Fibroblast of skin of scalp (primary cell): ENCODE measurements at regions not wholly inside any gene's neighbourhood (a gene's known extent, or its start where the extent isn't known, plus 50 kb on each side); places are given as distances from the start of the nearest gene placed in this dataset.

ENCODE experiments used
- DNase-seq: peaks from one replicate; pipeline ENCODE4 v3.0.0-alpha.2; 2013

GRCh38 chr9:30943446-30944224 lies 1440.8 kb upstream of the ACO1 start:
- DNase-seq = no peak

- no peak for DNase-seq
Measured at GRCh38 chr9:30944225-30944569, 1440.2 kb upstream of the ACO1 start.

GRCh38 chr9:30944741-30945280 lies 1439.6 kb upstream of the ACO1 start:
- DNase-seq = no peak

GRCh38 chr9:30964332-30964731 lies 1420.1 kb upstream of the ACO1 start:
- DNase-seq = no peak

- DNase-seq = no peak
Measured at GRCh38 chr9:30967476-30967875, 1417.0 kb upstream of the ACO1 start.

- no peak for DNase-seq
Measured at GRCh38 chr9:30970186-30970585, 1414.3 kb upstream of the ACO1 start.

- no peak for DNase-seq
Measured at GRCh38 chr9:30970812-30971211, 1413.6 kb upstream of the ACO1 start.

GRCh38 chr9:30972654-30973053 lies 1411.8 kb upstream of the ACO1 start:
- DNase-seq = no peak

GRCh38 chr9:30977965-30978364 lies 1406.5 kb upstream of the ACO1 start:
- DNase-seq = no peak

GRCh38 chr9:30982301-30982700 lies 1402.1 kb upstream of the ACO1 start:
- DNase-seq = no peak

GRCh38 chr9:30995956-30996738 lies 1388.3 kb upstream of the ACO1 start:
- DNase-seq = no peak

- DNase-seq = no peak
Measured at GRCh38 chr9:30996761-30997160, 1387.7 kb upstream of the ACO1 start.

- DNase-seq = no peak
Measured at GRCh38 chr9:30997291-30997690, 1387.2 kb upstream of the ACO1 start.

GRCh38 chr9:31005086-31005665 lies 1379.3 kb upstream of the ACO1 start:
- DNase-seq = no peak

- no peak for DNase-seq
Measured at GRCh38 chr9:31013371-31013770, 1371.1 kb upstream of the ACO1 start.

GRCh38 chr9:31023847-31024246 lies 1360.6 kb upstream of the ACO1 start:
- DNase-seq = no peak

GRCh38 chr9:31027678-31028077 lies 1356.8 kb upstream of the ACO1 start:
- no peak for DNase-seq

GRCh38 chr9:31028137-31028536 lies 1356.3 kb upstream of the ACO1 start:
- DNase-seq = no peak

GRCh38 chr9:31030741-31031202 lies 1353.7 kb upstream of the ACO1 start:
- peak; percentile 81 for DNase-seq

- no peak for DNase-seq
Measured at GRCh38 chr9:31032206-31032605, 1352.2 kb upstream of the ACO1 start.

- DNase-seq = no peak
Measured at GRCh38 chr9:31034311-31034710, 1350.1 kb upstream of the ACO1 start.

- DNase-seq = no peak
Measured at GRCh38 chr9:31040564-31040963, 1343.9 kb upstream of the ACO1 start.

- DNase-seq = no peak
Measured at GRCh38 chr9:31045810-31046209, 1338.6 kb upstream of the ACO1 start.
